CD4-positive, alpha-beta memory T cell (primary cell): ENCODE measurements at regions not wholly inside any gene's neighbourhood (a gene's known extent, or its start where the extent isn't known, plus 50 kb on each side); places are given as distances from the start of the nearest gene placed in this dataset.
"Not testable (repeated sequence)": the region's sequence is repeated elsewhere in the genome, so short reads cannot be mapped to it uniquely, and the experiment has no call there.

Source experiments
- CTCF ChIA-PET: fragments of 350-600 bp; sonication (Branson Sonifier 250); formaldehyde crosslinking; loops from one replicate; lab custom pipeline; 2021; ENCODE audit warnings: inconsistent platforms; ENCODE audit not compliant: partially characterized antibody; lab: Charles Lee
- POLR2A ChIA-PET: fragments of 350-600 bp; sonication (Branson Sonifier 250); formaldehyde crosslinking; loops from one replicate; lab custom pipeline; 2021; ENCODE audit not compliant: partially characterized antibody; lab: Charles Lee
- DNase-seq, 5 donors: peaks; one replicate each; pipeline versions ENCODE4 v3.0.0 to v3.0.0-alpha.2; 2020 to 2022; ENCODE audit warnings: mixed read lengths in 1 of 5
- H3K27ac ChIP-seq: one replicate; pipeline ENCODE4 v1.7.0; 2013; ENCODE audit warnings: low read depth, low read length
- H3K27me3 ChIP-seq: 2 replicates; pipeline ENCODE4 v1.7.0; 2013; ENCODE audit warnings: mild to moderate bottlenecking, low read length, moderate library complexity; ENCODE audit not compliant: insufficient read depth
- H3K36me3 ChIP-seq: 2 replicates; pipeline ENCODE4 v1.7.0; 2013; ENCODE audit warnings: mild to moderate bottlenecking, low read length, moderate library complexity; ENCODE audit not compliant: insufficient read depth
- H3K4me1 ChIP-seq: 2 replicates; pipeline ENCODE4 v1.7.0; 2013; ENCODE audit warnings: mild to moderate bottlenecking, low read length, moderate library complexity; ENCODE audit not compliant: insufficient read depth
- H3K4me3 ChIP-seq, 2 donors: one replicate each; pipeline ENCODE4 v1.7.0; 2013; ENCODE audit warnings: low read length in 2 of 2, mild to moderate bottlenecking in 1 of 2
- H3K9me3 ChIP-seq, 2 donors: one replicate each; pipeline ENCODE4 v1.7.0; 2013; ENCODE audit warnings: low read length in 2 of 2, control low read depth in 1 of 2; ENCODE audit not compliant: control insufficient read depth in 1 of 2
- H3K27ac Mint-ChIP-seq, 7 donors: one replicate each; pipeline ENCODE4 v1.8.0; 2020 to 2021; ENCODE audit warnings: mixed read lengths in 7 of 7, mild to moderate bottlenecking in 6 of 7, inconsistent platforms in 3 of 7, moderate library complexity in 3 of 7
- H3K27me3 Mint-ChIP-seq, 2 donors: one replicate each; pipeline ENCODE4 v1.8.0; 2020 to 2021; ENCODE audit warnings: mixed read lengths in 2 of 2
- H3K36me3 Mint-ChIP-seq, 2 donors: one replicate each; pipeline ENCODE4 v1.8.0; 2020 to 2021; ENCODE audit warnings: mixed read lengths in 2 of 2, inconsistent platforms in 1 of 2, mild to moderate bottlenecking in 1 of 2
- H3K4me1 Mint-ChIP-seq, 4 donors: one replicate each; pipeline ENCODE4 v1.8.0; 2020 to 2021; ENCODE audit warnings: mixed read lengths in 4 of 4, mild to moderate bottlenecking in 1 of 4
- H3K4me3 Mint-ChIP-seq, 8 donors: one replicate each; pipeline ENCODE4 v1.8.0; 2020 to 2021; ENCODE audit warnings: mixed read lengths in 8 of 8, mild to moderate bottlenecking in 7 of 8, moderate library complexity in 6 of 8, inconsistent platforms in 3 of 8
- H3K9me3 Mint-ChIP-seq, 8 donors: one replicate each; pipeline ENCODE4 v1.8.0; 2020 to 2021; ENCODE audit warnings: mixed read lengths in 8 of 8, mild to moderate bottlenecking in 5 of 8, inconsistent platforms in 3 of 8, moderate library complexity in 1 of 8
- intact Hi-C: fragments of 100-400 bp; cut with micrococcal nuclease; formaldehyde crosslinking; loops from one replicate; pipeline ENCODE4 v1.15.1; 2023

GRCh38 chr6:18634912-18635311 is 247.8 kb downstream of the RNF144B start:
- Mint-ChIP-seq H3K36me3 (no peaks in the 10 kb centered on the region), H3K9me3 (peaks cover 0 to 2% (median 0%) of the 10 kb centered on the region in 8 donors), H3K27me3 (peaks cover 0 to 6% of the 10 kb centered on the region in 2 donors), H3K27ac (no peak overlapping the region), H3K4me3 (no peak overlapping the region), H3K4me1 (no peaks in the 10 kb centered on the region)
- intact Hi-C loops: no loop called here
- Histone ChIP-seq H3K36me3 (no peaks in the 10 kb centered on the region), H3K4me1 (no peaks in the 10 kb centered on the region), H3K4me3 (no peak overlapping the region), H3K9me3 (no peaks in the 10 kb centered on the region), H3K27ac (no peak overlapping the region), H3K27me3 (no peaks in the 10 kb centered on the region)
- POLR2A ChIA-PET: no interaction called here
- CTCF ChIA-PET: interaction anchor here (1.2 kb wide), 1 partner anchor 39 kb away, joined by 3 read pairs; no protein-coding TSS in a partner anchor
- no peak for DNase-seq

- Mint-ChIP-seq H3K27me3 (peaks cover 0 to 3% of the 10 kb centered on the region in 2 donors), H3K4me3 (no peak overlapping the region), H3K27ac (no peak overlapping the region), H3K36me3 (no peaks in the 10 kb centered on the region), H3K9me3 (peaks cover 0 to 12% (median 2%) of the 10 kb centered on the region in 8 donors), H3K4me1 (no peaks in the 10 kb centered on the region)
- CTCF ChIA-PET: no interaction called here
- Histone ChIP-seq H3K4me1 (no peaks in the 10 kb centered on the region), H3K36me3 (no peaks in the 10 kb centered on the region), H3K4me3 (no peak overlapping the region), H3K9me3 (no peaks in the 10 kb centered on the region), H3K27ac (no peak overlapping the region), H3K27me3 (no peaks in the 10 kb centered on the region)
- DNase-seq: no peak
- POLR2A ChIA-PET: no interaction called here
- intact Hi-C loops: no loop called here
Measured at GRCh38 chr6:18640134-18640533, 253.0 kb downstream of the RNF144B start.

GRCh38 chr6:18640754-18641153 is 253.6 kb downstream of the RNF144B start:
- Mint-ChIP-seq H3K27ac (no peak overlapping the region), H3K9me3 (peaks cover 0 to 12% (median 2%) of the 10 kb centered on the region in 8 donors), H3K4me1 (no peaks in the 10 kb centered on the region), H3K36me3 (no peaks in the 10 kb centered on the region), H3K4me3 (no peak overlapping the region), H3K27me3 (peaks cover 0 to 3% of the 10 kb centered on the region in 2 donors)
- ChIA-PET CTCF (no interaction called here), POLR2A (no interaction called here)
- Histone ChIP-seq H3K9me3 (no peaks in the 10 kb centered on the region), H3K4me3 (no peak overlapping the region), H3K36me3 (no peaks in the 10 kb centered on the region), H3K4me1 (no peaks in the 10 kb centered on the region), H3K27ac (no peak overlapping the region), H3K27me3 (no peaks in the 10 kb centered on the region)
- no peak for DNase-seq
- intact Hi-C loops: no loop called here

GRCh38 chr6:18654821-18655220 is 267.7 kb downstream of the RNF144B start:
- H3K27ac ChIP-seq: no peak overlapping the region
- H3K4me1 ChIP-seq: no peaks in the 10 kb centered on the region
- no peaks in the 10 kb centered on the region for H3K9me3 ChIP-seq
- H3K9me3 Mint-ChIP-seq: peaks cover under 1 to 17% (median 8%) of the 10 kb centered on the region in 8 donors
- no peak overlapping the region for H3K27ac Mint-ChIP-seq
- H3K27me3 ChIP-seq: no peaks in the 10 kb centered on the region
- H3K4me3 ChIP-seq: no peak overlapping the region
- no peaks in the 10 kb centered on the region for H3K27me3 Mint-ChIP-seq
- H3K36me3 Mint-ChIP-seq: no peaks in the 10 kb centered on the region
- CTCF ChIA-PET: interaction anchor here (0.7 kb wide), 1 partner anchor 984 kb away, joined by 3 read pairs; no protein-coding TSS in a partner anchor
- intact Hi-C loops: no loop called here
- POLR2A ChIA-PET: no interaction called here
- no peak overlapping the region for H3K4me3 Mint-ChIP-seq
- no peaks in the 10 kb centered on the region for H3K4me1 Mint-ChIP-seq
- DNase-seq: no peak
- no peaks in the 10 kb centered on the region for H3K36me3 ChIP-seq

- no peaks in the 10 kb centered on the region for H3K27me3 ChIP-seq
- ChIA-PET POLR2A (no interaction called here), CTCF (no interaction called here)
- Mint-ChIP-seq H3K27ac (no peak overlapping the region), H3K4me3 (no peak overlapping the region), H3K27me3 (no peaks in the 10 kb centered on the region), H3K36me3 (no peaks in the 10 kb centered on the region), H3K4me1 (no peaks in the 10 kb centered on the region), H3K9me3 (peaks cover 4 to 17% (median 9%) of the 10 kb centered on the region in 8 donors)
- DNase-seq: no peak
- no peaks in the 10 kb centered on the region for H3K9me3 ChIP-seq
- intact Hi-C loops: no loop called here
- H3K4me3 ChIP-seq: no peak overlapping the region
- no peaks in the 10 kb centered on the region for H3K36me3 ChIP-seq
- H3K27ac ChIP-seq: no peak overlapping the region
- H3K4me1 ChIP-seq: no peaks in the 10 kb centered on the region
Measured at GRCh38 chr6:18656506-18656905, 269.4 kb downstream of the RNF144B start.

- H3K36me3 ChIP-seq: not testable (repeated sequence)
Measured at GRCh38 chr6:18659994-18660393, 272.8 kb downstream of the RNF144B start.

GRCh38 chr6:18663011-18663410 is 275.9 kb downstream of the RNF144B start:
- Histone ChIP-seq H3K9me3 (no peaks in the 10 kb centered on the region), H3K27me3 (no peaks in the 10 kb centered on the region), H3K4me3 (no peak overlapping the region), H3K36me3 (no peaks in the 10 kb centered on the region), H3K4me1 (no peaks in the 10 kb centered on the region), H3K27ac (no peak overlapping the region)
- Mint-ChIP-seq H3K27me3 (peaks cover 0 to 1% of the 10 kb centered on the region in 2 donors), H3K36me3 (no peaks in the 10 kb centered on the region), H3K27ac (no peak overlapping the region), H3K9me3 (peaks cover 0 to 12% (median 8%) of the 10 kb centered on the region in 8 donors), H3K4me1 (no peaks in the 10 kb centered on the region), H3K4me3 (no peak overlapping the region)
- no peak for DNase-seq
- CTCF ChIA-PET: no interaction called here
- intact Hi-C loops: no loop called here
- POLR2A ChIA-PET: no interaction called here

More at GRCh38 chr6:18659994-18660393, 272.8 kb downstream of the RNF144B start:
- H3K4me3 Mint-ChIP-seq, H3K9me3 ChIP-seq, CTCF ChIA-PET, H3K27me3 Mint-ChIP-seq, POLR2A ChIA-PET, H3K27ac ChIP-seq, H3K27ac Mint-ChIP-seq, H3K27me3 ChIP-seq, H3K4me1 Mint-ChIP-seq, intact Hi-C loops, H3K36me3 Mint-ChIP-seq, H3K4me3 ChIP-seq, H3K4me1 ChIP-seq, DNase-seq: not testable (repeated sequence)
- H3K9me3 Mint-ChIP-seq: peaks cover 6 to 17% (median 10%) of the 10 kb centered on the region in 8 donors

- no peaks in the 10 kb centered on the region for H3K4me1 ChIP-seq
- no peak overlapping the region for H3K27ac Mint-ChIP-seq
- no peak overlapping the region for H3K4me3 Mint-ChIP-seq
- POLR2A ChIA-PET: no interaction called here
- intact Hi-C loops: no loop called here
- H3K36me3 Mint-ChIP-seq: no peaks in the 10 kb centered on the region
- H3K27ac ChIP-seq: no peak overlapping the region
- H3K27me3 ChIP-seq: no peaks in the 10 kb centered on the region
- CTCF ChIA-PET: no interaction called here
- H3K9me3 Mint-ChIP-seq: peaks cover 0 to 8% (median 3%) of the 10 kb centered on the region in 8 donors
- H3K4me3 ChIP-seq: no peak overlapping the region
- H3K9me3 ChIP-seq: no peaks in the 10 kb centered on the region
- H3K36me3 ChIP-seq: no peaks in the 10 kb centered on the region
- no peak for DNase-seq
- H3K4me1 Mint-ChIP-seq: no peaks in the 10 kb centered on the region
- peaks cover 0 to 1% of the 10 kb centered on the region in 2 donors for H3K27me3 Mint-ChIP-seq
Measured at GRCh38 chr6:18664401-18664800, 277.3 kb downstream of the RNF144B start.
